Ovary (tissue), 7 donors: ENCODE measurements at regions not wholly inside any gene's neighbourhood (a gene's known extent, or its start where the extent isn't known, plus 50 kb on each side); places are given as distances from the start of the nearest gene placed in this dataset.

Experiments
- DNase-seq, 5 donors: peaks; one replicate each; pipeline ENCODE4 v3.0.0-alpha.2; 2019 to 2020
- H3K27ac ChIP-seq, 2 donors: fragments of 200-600 bp; one replicate each; pipeline versions ENCODE4 v1.5.1 to v1.8.0; 2019 to 2022
- H3K27me3 ChIP-seq: fragments of 200-600 bp; one replicate; pipeline ENCODE4 v1.8.0; 2022
- H3K36me3 ChIP-seq: fragments of 200-600 bp; sonication (generic); one replicate; pipeline ENCODE4 v1.5.1; 2019
- H3K4me1 ChIP-seq: one replicate; pipeline ENCODE4 v1.8.1; 2013; ENCODE audit warnings: mild to moderate bottlenecking, moderate library complexity; ENCODE audit not compliant: insufficient read depth
- H3K4me3 ChIP-seq: fragments of 200-600 bp; sonication (generic); one replicate; pipeline ENCODE4 v1.5.1; 2017
- H3K9me3 ChIP-seq, 2 donors: fragments of 200-600 bp in 1 of 2; sonication (generic) in 1 of 2; one replicate each; pipeline versions ENCODE4 v1.5.1 to v1.8.1; 2013 to 2019; ENCODE audit warnings: mild to moderate bottlenecking in 1 of 2, moderate library complexity in 1 of 2
- CTCF ChIP-seq, 3 donors: fragments of 450-650 bp in 2 of 3; fragments of 200-600 bp in 1 of 3; IDR thresholded peaks; one replicate each; pipeline versions ENCODE4 v1.5.1 to v1.8.0; 2016 to 2022; ENCODE audit warnings: antibody characterized with exemption in 3 of 3, mild to moderate bottlenecking in 1 of 3
- EP300 ChIP-seq: sonication (generic); formaldehyde crosslinking; IDR thresholded peaks from one replicate; pipeline ENCODE4 v1.6.1; 2017; ENCODE audit warnings: antibody characterized with exemption
- POLR2A ChIP-seq: fragments of 450-650 bp; IDR thresholded peaks from one replicate; pipeline ENCODE4 v1.6.1; 2017; ENCODE audit warnings: antibody characterized with exemption, mild to moderate bottlenecking, moderate library complexity
- WGBS, 3 donors: extraction: QIAGEN DNeasy Blood & Tissue Kit in 1 of 3; methylation state at CpG; one replicate each; pipeline versions ENCODE4 v1.1.5 to v1.1.7; 2013 to 2017; 5-methylcytosine and 5-hydroxymethylcytosine counted together
- intact Hi-C, 4 donors: fragments of 100-400 bp; cut with DNase I; formaldehyde crosslinking; loops; one replicate each; pipeline versions ENCODE4 v1.11.0 to v1.15.1; 2022 to 2023
- donor health status: DM: no; HTN: no; CAD: no; lungs with moderate emphysema.
- donor health status: DM: no; HTN: no; CAD: no.
- donor health status: Bipolar disorder and iron deficiency.
- donor health status: DM: no; HTN: no; CAD: no.
- donor health status: DM: yes; HTN: yes; CAD: no.

- no peak overlapping the region for H3K4me3 ChIP-seq
- intact Hi-C loops = no loop called here
- no peak overlapping the region for H3K27ac ChIP-seq
- H3K27me3 ChIP-seq = no peaks in the 10 kb centered on the region
- no peaks in the 10 kb centered on the region for H3K4me1 ChIP-seq
- no peak for DNase-seq
- H3K36me3 ChIP-seq = no peaks in the 10 kb centered on the region
- WGBS, 3 donors = 96 to 98% (median 97%) methylated on average over 17 of the region's 17 CpGs
- no peaks in the 10 kb centered on the region for H3K9me3 ChIP-seq
- TF ChIP-seq POLR2A = no peak
These were observed 53.0 kb upstream of the ADTRP start for GRCh38 chr6:11831653-11832052.

- Histone ChIP-seq H3K27me3 (no peaks in the 10 kb centered on the region), H3K36me3 (no peaks in the 10 kb centered on the region), H3K4me3 (no peak overlapping the region), H3K27ac (no peak overlapping the region), H3K9me3 (no peaks in the 10 kb centered on the region), H3K4me1 (no peaks in the 10 kb centered on the region)
- DNase-seq = no peak
- intact Hi-C loops = no loop called here
- WGBS, 3 donors = 94 to 98% (median 94%) methylated on average over 3 of the region's 3 CpGs
- no peak for TF ChIP-seq EP300
- no peak for TF ChIP-seq CTCF (IDR thresholded peaks at IDR 0.05)
- no peak for TF ChIP-seq POLR2A
These were observed 51.9 kb upstream of the ADTRP start for GRCh38 chr6:11830520-11830919.

GRCh38 chr6:11830105-11830504 is 51.5 kb upstream of the ADTRP start:
- 54 to 79% (median 75%) methylated on average over 3 of the region's 3 CpGs for WGBS, 3 donors
- no peaks in the 10 kb centered on the region for H3K27me3 ChIP-seq
- H3K4me3 ChIP-seq = no peak overlapping the region
- intact Hi-C loops = no loop called here
- TF ChIP-seq EP300 (no peak), POLR2A (no peak)
- H3K36me3 ChIP-seq = no peaks in the 10 kb centered on the region
- no peak overlapping the region for H3K27ac ChIP-seq
- no peaks in the 10 kb centered on the region for H3K4me1 ChIP-seq
- no peak for DNase-seq
- H3K9me3 ChIP-seq = no peaks in the 10 kb centered on the region

GRCh38 chr6:11828262-11828870 is 49.8 kb upstream of the ADTRP start:
- Histone ChIP-seq H3K27ac (no peak overlapping the region), H3K27me3 (no peaks in the 10 kb centered on the region), H3K9me3 (no peaks in the 10 kb centered on the region), H3K4me3 (no peak overlapping the region), H3K36me3 (no peaks in the 10 kb centered on the region), H3K4me1 (no peaks in the 10 kb centered on the region)
- WGBS, 3 donors = 18 to 29% (median 28%) methylated on average over 6 of the region's 6 CpGs
- TF ChIP-seq EP300 (no peak), CTCF (IDR thresholded peaks at IDR 0.05) (no peak), POLR2A (no peak)
- intact Hi-C loops = no loop called here
- no peak for DNase-seq
